ENCODE measurements at regions not wholly inside any gene's neighbourhood (a gene's known extent, or its start where the extent isn't known, plus 50 kb on each side); places are given as distances from the start of the nearest gene placed in this dataset.

GRCh38 chr7:125654076-125654475 lies 724.5 kb upstream of the POT1 start:
- TF ChIP-seq POLR2A (IDR thresholded peaks at IDR 0.05), result no peak
- TF ChIP-seq CTCF (IDR thresholded peaks at IDR 0.05), result no peak
- no peak for TF ChIP-seq POLR2AphosphoS5 (IDR thresholded peaks at IDR 0.05)

Measured in prostate gland (tissue), 2 donors.